ENCODE measurements at regions not wholly inside any gene's neighbourhood (a gene's known extent, or its start where the extent isn't known, plus 50 kb on each side); places are given as distances from the start of the nearest gene placed in this dataset.

- no peak for TF ChIP-seq GATA2 (IDR thresholded peaks at IDR 0.05; ENCODE audit: low read depth, low read length)
- no peak for TF ChIP-seq GATA3 (IDR thresholded peaks at IDR 0.05; ENCODE audit: low read depth, low read length)
These were observed 278.8 kb downstream of the DNAJB9 start for GRCh38 chr7:108848486-108848885.

Data from SH-SY5Y (cell line).